ENCODE measurements at regions not wholly inside any gene's neighbourhood (a gene's known extent, or its start where the extent isn't known, plus 50 kb on each side); places are given as distances from the start of the nearest gene placed in this dataset.

GRCh38 chr4:155570661-155571060, 96.0 kb upstream of the GUCY1A1 start:
- no peak for TF ChIP-seq YY1 (IDR thresholded peaks at IDR 0.05; ENCODE audit: insufficient read depth, insufficient read length)
- no peak for TF ChIP-seq ZNF274 (IDR thresholded peaks at IDR 0.05; ENCODE audit: low read depth, low read length)
